HCT116 (cell line): ENCODE measurements at regions not wholly inside any gene's neighbourhood (a gene's known extent, or its start where the extent isn't known, plus 50 kb on each side); places are given as distances from the start of the nearest gene placed in this dataset.

Source experiments
- EGR1 ChIP-seq: IDR thresholded peaks from 2 replicates; pipeline ENCODE4 v1.6.1; 2012; ENCODE audit warnings: low read depth
- YY1 ChIP-seq: IDR thresholded peaks from 2 replicates; pipeline ENCODE4 v1.6.1; 2011; ENCODE audit warnings: low read length, low read depth, moderate library complexity, mild to moderate bottlenecking; ENCODE audit not compliant: insufficient replicate concordance; ENCODE audit errors: extremely low read depth
- TF ChIP-seq, protein P1 (sequence below), 3 experiments: fragments of 200-600 bp in 1 of 3; sonication (generic) in 1 of 3; IDR thresholded peaks in 2 of 3; conservative IDR thresholded peaks in 1 of 3; 2 replicates each; pipeline ENCODE4 v1.5.1; 2012 to 2017; ENCODE audit warnings: low read depth in 2 of 3, low read length in 2 of 3, antibody characterized with exemption in 1 of 3, borderline replicate concordance in 1 of 3, control low read depth in 1 of 3, mild to moderate bottlenecking in 1 of 3, mixed read lengths in 1 of 3, mixed run types in 1 of 3, moderate library complexity in 1 of 3; ENCODE audit not compliant: insufficient read depth in 1 of 3

DNA sequence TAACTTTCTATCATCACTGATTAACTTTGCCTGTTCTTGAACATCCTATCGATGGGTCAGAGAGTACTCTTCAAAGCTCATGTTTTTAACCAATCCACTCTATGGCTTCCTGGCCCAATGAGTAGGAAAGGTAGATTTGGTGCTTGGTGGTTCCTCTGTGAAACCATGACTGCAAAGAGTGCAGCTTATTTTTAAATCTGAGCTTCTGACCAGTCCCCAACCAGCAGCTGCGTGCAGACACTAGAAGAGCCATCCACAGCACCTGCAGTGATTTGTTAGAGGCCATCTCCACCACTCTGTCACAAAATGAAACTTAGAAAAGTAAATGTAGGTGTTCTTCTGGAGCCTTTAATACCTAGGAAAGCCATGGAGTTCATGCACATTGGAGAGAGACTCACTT, 107.3 kb upstream of the WWC1 start:
- TF ChIP-seq YY1: no peak
- TF ChIP-seq, protein P1, sequence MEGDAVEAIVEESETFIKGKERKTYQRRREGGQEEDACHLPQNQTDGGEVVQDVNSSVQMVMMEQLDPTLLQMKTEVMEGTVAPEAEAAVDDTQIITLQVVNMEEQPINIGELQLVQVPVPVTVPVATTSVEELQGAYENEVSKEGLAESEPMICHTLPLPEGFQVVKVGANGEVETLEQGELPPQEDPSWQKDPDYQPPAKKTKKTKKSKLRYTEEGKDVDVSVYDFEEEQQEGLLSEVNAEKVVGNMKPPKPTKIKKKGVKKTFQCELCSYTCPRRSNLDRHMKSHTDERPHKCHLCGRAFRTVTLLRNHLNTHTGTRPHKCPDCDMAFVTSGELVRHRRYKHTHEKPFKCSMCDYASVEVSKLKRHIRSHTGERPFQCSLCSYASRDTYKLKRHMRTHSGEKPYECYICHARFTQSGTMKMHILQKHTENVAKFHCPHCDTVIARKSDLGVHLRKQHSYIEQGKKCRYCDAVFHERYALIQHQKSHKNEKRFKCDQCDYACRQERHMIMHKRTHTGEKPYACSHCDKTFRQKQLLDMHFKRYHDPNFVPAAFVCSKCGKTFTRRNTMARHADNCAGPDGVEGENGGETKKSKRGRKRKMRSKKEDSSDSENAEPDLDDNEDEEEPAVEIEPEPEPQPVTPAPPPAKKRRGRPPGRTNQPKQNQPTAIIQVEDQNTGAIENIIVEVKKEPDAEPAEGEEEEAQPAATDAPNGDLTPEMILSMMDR (IDR thresholded peaks at IDR 0.05 in 2 of 3, conservative IDR thresholded peaks at IDR 0.05 in 1 of 3; ENCODE audit: borderline replicate concordance in 1 of 3, insufficient read depth in 1 of 3, low read depth in 2 of 3, low read length in 2 of 3): no peak
- TF ChIP-seq EGR1: no peak
